D721Med (cell line): ENCODE measurements at regions not wholly inside any gene's neighbourhood (a gene's known extent, or its start where the extent isn't known, plus 50 kb on each side); places are given as distances from the start of the nearest gene placed in this dataset.

Source experiments
- DNase-seq: peaks from one replicate; pipeline ENCODE4 v3.0.0; 2011; ENCODE audit warnings: low spot score; ENCODE audit not compliant: insufficient read length
- FAIRE-seq: peaks from 2 replicates; lab custom pipeline; 2011; peaks lifted over from hg19 to GRCh38; lab: Jason Lieb, UNC
- CTCF ChIP-seq: IDR thresholded peaks from 2 replicates; pipeline ENCODE4 v1.5.1; 2012; ENCODE audit warnings: mild to moderate bottlenecking, control low read depth; ENCODE audit not compliant: insufficient read depth; ENCODE audit errors: missing control alignments

- FAIRE-seq (no peak), DNase-seq (no peak)
- TF ChIP-seq CTCF = peak; percentile 43
Measured at GRCh38 chr20:20820104-20820503, 107.7 kb upstream of the RALGAPA2 start.

- FAIRE-seq (no peak), DNase-seq (no peak)
- no peak for TF ChIP-seq CTCF
Measured at GRCh38 chr20:20816969-20817755, 104.7 kb upstream of the RALGAPA2 start.

GRCh38 chr20:20815711-20816455 lies 103.4 kb upstream of the RALGAPA2 start:
- DNase-seq = no peak
- TF ChIP-seq CTCF = no peak
- no peak for FAIRE-seq

GRCh38 chr20:20814685-20815084 lies 102.2 kb upstream of the RALGAPA2 start:
- FAIRE-seq = no peak
- no peak for DNase-seq
- no peak for TF ChIP-seq CTCF

GRCh38 chr20:20812136-20812535 lies 99.7 kb upstream of the RALGAPA2 start:
- TF ChIP-seq CTCF = no peak
- FAIRE-seq (no peak), DNase-seq (no peak)

GRCh38 chr20:20808016-20808415 lies 95.6 kb upstream of the RALGAPA2 start:
- FAIRE-seq = no peak
- no peak for DNase-seq
- TF ChIP-seq CTCF = no peak
